ENCODE measurements at regions not wholly inside any gene's neighbourhood (a gene's known extent, or its start where the extent isn't known, plus 50 kb on each side); places are given as distances from the start of the nearest gene placed in this dataset.

DNA sequence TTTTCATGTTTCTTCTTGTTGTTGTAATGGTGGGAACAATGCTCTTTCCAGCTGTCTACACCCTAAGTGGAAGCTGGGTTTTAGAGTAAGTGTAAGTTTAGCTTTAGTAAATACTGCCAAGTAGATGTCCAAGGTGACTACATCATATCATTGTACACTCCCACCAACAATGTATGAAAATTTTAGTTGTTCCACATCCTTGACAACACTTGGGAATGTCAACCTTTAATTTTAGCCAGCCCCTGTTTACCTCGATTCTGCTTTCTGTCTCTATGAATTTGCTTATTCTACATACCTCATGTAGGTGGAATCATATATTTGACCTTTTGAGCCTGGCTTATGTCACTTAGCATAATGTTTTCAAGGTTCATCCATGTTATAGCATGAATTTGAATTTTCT, 93.0 kb downstream of the MTPAP start:
- DNase-seq (ENCODE audit: insufficient read length, low spot score) (no peak), FAIRE-seq (no peak)
- TF ChIP-seq POLR2A (IDR thresholded peaks at IDR 0.05; ENCODE audit: low read depth, low read length), result no peak

DNA sequence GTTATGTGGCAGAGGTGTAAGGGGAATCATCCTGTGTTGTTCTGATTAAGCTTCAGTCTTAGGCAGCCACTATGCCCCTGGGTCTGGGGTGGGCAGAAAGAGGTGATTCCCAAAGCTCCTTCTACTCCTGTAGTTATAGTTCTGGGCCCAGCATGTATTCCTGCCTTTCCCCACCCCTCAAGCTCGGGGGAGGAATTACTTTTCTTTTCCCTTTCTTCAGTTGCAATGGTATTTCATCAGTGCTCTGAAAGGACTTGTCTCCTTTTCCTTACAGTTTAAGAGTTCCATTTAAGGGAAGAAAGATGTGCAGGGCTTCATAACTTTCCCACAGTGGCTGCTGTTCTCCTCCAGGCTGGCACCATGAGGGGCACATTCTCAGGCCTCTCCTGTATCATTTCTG, 94.2 kb downstream of the MTPAP start:
- no peak for TF ChIP-seq POLR2A (IDR thresholded peaks at IDR 0.05; ENCODE audit: low read depth, low read length)
- FAIRE-seq (no peak), DNase-seq (ENCODE audit: insufficient read length, low spot score) (no peak)

DNA sequence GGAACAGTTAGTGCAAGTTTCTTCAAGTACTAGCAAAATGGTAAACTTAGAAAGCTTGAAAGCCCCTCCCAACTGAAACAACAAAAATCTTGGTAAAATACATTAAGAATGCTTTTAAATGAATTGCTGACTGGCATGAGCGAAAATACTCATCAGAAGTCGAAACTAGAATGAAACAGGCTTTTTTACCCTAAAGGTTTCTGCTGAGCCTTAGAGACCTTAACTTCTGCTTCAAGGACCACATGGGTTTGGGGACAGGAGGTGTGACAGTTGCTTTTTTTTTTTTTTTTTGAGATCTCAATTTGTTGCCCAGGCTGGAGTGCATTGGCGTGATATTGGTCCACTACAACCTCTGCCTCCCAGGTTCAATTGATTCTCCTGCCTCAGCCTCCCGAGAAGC, 100.3 kb downstream of the MTPAP start:
- FAIRE-seq, result no peak
- no peak for DNase-seq (ENCODE audit: insufficient read length, low spot score)
- TF ChIP-seq POLR2A (IDR thresholded peaks at IDR 0.05; ENCODE audit: low read depth, low read length), result no peak

DNA sequence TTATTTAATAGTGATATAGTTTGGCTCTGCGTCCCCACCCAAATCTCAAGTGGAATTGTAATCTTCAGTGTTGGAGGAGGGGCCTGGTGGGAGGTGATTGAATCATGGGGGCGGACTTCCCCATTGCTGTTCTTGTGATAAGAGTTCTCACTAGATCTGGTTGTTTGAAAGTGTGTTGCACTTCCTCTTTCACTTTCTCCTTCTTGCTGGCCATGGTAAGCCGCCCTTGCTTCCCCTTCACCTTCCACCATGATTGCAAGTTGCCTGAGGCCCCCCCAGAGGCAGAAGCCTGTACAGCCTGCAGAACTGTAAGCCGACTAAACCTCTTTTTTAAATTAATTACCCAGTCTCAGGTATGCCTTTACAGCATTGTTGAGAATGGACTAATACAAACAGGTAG, 101.4 kb downstream of the MTPAP start:
- FAIRE-seq, result no peak
- TF ChIP-seq POLR2A (IDR thresholded peaks at IDR 0.05; ENCODE audit: low read depth, low read length), result no peak
- DNase-seq (ENCODE audit: insufficient read length, low spot score), result no peak

DNA sequence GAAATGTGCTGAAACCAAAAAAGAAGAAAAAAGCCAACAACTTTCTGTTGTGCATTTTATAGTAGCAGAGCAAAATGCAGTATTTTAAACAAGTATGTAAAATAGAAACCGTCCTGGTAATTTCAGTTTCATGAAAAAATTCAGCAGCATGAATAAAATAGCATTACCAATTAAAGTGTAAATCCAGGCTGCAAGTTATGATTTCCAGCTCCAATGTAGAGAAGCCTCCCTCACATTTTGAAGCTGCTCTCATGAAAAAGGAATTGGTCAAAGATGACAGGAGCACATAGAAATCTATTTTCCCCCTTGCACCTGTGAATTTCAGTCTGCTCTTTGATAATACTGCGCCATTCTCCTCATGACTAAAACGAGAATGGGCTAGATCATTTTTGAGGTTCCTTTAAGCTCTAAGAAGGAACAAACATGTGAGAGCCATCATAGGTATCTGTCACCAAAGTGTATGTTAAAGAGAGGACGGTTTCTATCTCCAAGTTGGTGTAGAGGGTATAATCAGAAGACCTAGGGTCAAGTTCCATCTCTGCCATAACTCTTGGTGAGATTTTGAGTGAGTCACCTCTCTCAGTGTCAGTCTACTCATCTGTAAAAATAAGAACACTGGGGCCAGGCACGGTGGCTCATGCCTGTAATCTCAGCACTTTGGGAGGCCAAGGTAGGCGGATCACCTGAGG, 107.5 kb downstream of the MTPAP start:
- no peak for DNase-seq (ENCODE audit: insufficient read length, low spot score)
- FAIRE-seq, result peak; percentile 43
- no peak for TF ChIP-seq POLR2A (IDR thresholded peaks at IDR 0.05; ENCODE audit: low read depth, low read length)

DNA sequence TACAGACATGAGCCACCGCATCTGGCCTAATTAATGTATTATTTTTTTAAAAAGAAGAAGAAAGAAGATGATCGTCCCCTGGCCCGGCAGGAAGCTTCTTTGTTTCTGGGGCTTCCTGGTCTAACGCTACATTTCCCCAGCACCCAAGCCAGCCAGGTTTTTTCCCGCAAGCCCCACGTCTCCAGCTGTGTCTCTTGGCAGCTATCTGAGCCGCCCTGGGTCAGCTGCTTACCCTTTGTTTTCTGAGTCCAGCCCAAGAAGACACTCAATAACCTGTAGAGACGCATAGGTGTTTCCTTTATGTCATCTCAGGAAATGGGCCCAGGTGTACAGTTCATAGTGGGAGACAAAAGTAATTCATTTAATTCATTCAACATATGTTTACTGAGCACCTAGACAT, 110.2 kb downstream of the MTPAP start:
- TF ChIP-seq POLR2A (IDR thresholded peaks at IDR 0.05; ENCODE audit: low read depth, low read length), result no peak
- FAIRE-seq (no peak), DNase-seq (ENCODE audit: insufficient read length, low spot score) (no peak)

DNA sequence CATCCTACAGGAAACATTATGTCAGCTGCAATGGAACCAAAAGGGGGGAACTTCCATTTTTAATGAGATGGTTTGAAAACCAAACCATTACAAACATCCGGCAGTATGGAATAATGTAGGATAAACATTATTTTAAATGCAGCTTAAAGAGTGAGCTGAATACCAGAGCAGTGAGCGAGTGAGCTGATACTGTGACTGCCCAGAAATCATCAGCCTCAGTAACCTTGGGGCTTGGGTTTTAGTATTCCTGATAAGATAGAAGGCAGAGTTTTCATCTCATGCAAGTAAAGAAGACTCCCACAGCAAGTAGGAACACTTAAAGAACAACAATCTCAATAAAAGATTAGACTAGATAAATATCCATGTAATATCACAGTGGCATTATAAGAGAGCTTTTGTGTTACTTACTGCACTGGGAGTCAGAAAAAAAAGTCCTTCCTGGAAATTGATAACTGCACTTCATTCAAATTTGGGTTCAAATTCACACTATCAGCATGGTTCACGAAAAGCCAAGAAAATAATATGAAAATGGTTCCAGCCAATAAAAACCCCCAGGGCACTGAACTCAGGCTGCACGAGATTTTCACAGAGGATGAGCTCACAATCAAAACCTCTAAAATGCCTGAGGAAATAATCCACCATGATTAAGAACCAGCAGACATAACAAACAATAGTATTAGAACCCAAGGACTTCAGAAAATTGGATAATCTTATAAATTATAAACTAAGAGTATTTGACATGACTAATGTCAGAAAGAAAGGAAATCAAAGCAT, 115.7 kb downstream of the MTPAP start:
- TF ChIP-seq POLR2A (IDR thresholded peaks at IDR 0.05; ENCODE audit: low read depth, low read length), result no peak
- DNase-seq (ENCODE audit: insufficient read length, low spot score) (no peak), FAIRE-seq (no peak)

DNA sequence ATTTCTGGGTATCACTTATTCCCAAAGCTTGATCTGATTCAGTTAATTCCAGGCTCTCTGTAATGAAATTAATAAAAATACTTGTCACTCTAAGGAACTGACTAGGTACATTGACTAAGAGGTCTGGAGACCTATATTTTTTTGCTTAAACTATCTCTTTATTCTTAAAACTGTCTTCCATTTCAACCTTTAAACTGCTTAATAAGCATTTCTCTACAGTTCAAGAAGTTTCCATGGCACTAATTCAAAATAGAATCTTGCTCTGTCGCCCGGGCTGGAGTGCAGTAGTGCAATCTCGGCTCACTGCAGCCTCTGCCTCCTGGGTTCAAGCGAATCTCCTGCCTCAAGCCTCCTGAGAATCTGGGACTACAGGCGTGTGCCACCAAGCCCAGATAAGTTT, 117.4 kb downstream of the MTPAP start:
- FAIRE-seq, result no peak
- TF ChIP-seq POLR2A (IDR thresholded peaks at IDR 0.05; ENCODE audit: low read depth, low read length), result no peak

DNA sequence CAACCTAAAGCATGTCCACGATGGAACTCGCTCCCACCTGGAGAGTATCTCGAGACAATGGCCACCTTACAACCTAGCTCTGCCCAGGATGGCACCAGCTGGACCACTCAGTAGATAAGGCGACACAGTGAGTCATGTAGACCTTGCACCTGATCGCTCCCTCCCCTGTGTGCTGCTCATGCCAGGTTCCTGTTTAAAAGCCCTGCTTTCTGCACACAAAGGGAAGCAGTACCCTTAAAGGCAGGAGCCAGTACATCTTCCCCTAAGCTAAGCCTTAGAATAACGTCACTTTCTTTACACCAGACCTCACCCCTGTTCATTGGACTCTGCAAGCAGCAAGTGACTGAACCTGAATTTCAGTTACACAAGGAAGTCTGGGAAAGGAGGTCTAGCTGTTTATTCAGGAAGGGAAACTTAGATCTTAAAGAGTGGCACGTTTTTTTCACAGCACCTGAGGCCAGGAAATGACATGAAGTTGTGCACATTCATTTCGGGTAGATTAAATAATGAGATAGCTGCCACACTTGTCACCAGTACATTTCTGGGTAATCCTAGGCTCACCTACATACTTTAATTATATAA, 117.9 kb downstream of the MTPAP start:
- DNase-seq (ENCODE audit: insufficient read length, low spot score) (no peak), FAIRE-seq (no peak)
- TF ChIP-seq POLR2A (IDR thresholded peaks at IDR 0.05; ENCODE audit: low read depth, low read length), result no peak

More for the DNA sequence above, 117.4 kb downstream of the MTPAP start:
- no peak for DNase-seq (ENCODE audit: insufficient read length, low spot score)

DNA sequence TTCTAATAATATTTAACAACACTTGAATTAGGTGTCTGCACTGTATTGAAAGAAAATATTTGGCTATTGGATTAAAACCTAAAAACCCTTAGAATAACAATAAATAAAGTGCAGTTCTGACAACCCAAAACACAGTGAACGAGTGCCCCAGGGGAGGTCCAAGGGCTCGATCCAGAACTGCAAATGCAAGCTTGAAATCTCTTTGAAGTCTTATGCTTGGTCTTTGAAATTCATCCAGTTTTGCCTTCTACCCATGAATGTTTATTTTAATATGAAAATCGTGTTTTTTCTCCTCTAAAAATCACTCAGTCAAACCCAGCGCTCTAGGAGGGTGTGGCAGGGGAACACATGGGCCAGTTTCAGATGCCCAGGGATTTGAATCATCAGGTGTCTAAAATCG, 119.5 kb downstream of the MTPAP start:
- FAIRE-seq, result no peak

DNA sequence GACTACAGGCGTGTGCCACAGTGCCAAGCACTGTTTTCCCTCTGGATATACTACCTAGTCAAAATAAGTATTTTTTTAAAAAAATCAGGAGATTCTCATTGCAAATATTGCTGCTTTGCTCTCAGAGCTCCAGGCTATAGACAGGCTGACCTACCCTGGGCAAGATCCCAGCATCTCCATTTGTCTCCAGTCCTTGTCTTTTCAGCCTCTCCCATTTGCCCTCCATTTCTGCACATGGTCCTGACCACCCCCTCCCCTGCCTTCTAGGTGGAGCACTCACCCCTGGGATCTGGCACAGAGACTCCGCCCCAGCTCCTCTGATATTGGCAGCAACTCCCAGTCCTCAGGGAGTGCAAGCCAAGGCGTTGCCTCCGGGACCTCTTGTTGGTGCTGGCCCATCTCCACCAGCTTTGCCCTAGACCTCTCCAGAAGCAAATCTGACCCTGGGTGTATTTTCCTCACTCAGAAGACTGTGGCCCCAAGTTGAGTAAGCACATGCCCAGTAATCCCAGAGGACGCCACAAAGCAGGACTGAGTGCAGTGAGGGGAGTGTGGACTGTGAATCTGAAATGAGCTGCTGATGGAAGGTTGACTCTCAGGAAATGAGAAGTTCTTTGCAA, 120.6 kb downstream of the MTPAP start:
- DNase-seq (ENCODE audit: insufficient read length, low spot score) (no peak), FAIRE-seq (no peak)
- TF ChIP-seq POLR2A (IDR thresholded peaks at IDR 0.05; ENCODE audit: low read depth, low read length), result no peak

More for the DNA sequence above, 119.5 kb downstream of the MTPAP start:
- no peak for DNase-seq (ENCODE audit: insufficient read length, low spot score)
- TF ChIP-seq POLR2A (IDR thresholded peaks at IDR 0.05; ENCODE audit: low read depth, low read length), result no peak

DNA sequence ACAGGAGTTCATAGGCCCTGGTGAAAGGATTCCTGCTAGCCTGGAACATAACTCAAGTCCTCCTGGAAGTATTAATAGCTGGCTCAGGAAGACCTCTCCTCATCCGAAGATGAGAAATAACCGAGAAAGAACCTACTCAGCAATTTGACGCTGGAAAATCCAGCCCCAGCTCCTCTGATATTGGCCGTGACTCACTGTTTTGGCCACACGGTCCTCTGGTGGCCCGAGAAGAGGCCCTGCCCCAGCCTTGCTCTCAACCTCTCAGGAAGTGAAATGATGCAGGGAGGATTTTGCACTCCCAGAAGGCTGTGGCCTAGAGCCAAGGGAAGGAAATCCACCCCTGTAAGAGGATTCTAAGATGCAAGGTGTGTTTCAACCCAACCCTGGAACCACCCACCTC, 121.6 kb downstream of the MTPAP start:
- TF ChIP-seq POLR2A (IDR thresholded peaks at IDR 0.05; ENCODE audit: low read depth, low read length), result no peak
- FAIRE-seq (no peak), DNase-seq (ENCODE audit: insufficient read length, low spot score) (no peak)

DNA sequence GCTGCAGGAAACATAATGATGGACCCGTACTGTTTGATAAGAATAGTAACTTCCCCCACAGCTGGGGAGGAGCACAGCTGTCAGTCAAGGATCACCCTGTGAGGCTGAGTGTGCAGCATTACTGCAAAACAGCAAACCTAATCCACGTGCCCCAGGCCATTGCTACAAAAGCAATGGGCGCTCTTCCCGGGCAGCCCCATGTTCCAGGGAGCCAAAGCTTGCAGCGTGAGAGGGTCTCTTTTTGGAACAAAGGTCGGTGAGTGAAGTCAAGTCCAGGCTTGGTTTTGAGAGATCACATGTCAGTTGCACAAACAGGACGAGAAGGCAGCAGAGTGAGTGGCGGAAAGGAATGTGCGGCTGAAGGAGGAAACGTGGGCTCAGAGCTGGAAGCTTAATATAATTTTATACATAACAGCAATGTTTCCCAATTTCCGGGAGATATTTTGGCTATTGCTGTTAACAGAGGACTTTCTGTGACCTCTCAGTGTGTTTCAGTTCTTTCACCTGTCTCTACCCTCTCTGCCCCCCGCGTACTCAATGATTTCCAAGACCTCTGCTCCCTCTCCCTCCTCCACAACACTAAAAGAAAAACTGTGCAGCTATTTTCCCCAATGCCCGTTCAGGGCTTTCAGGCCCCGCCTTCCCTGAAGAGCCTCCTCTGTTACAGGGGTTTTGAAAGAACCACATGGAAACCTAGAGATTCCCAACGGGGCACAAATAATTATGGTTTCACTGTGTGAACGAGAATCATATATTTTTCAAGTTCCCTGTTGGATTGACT, 128.9 kb downstream of the MTPAP start:
- DNase-seq (ENCODE audit: insufficient read length, low spot score) (no peak), FAIRE-seq (no peak)
- TF ChIP-seq POLR2A (IDR thresholded peaks at IDR 0.05; ENCODE audit: low read depth, low read length), result no peak

DNA sequence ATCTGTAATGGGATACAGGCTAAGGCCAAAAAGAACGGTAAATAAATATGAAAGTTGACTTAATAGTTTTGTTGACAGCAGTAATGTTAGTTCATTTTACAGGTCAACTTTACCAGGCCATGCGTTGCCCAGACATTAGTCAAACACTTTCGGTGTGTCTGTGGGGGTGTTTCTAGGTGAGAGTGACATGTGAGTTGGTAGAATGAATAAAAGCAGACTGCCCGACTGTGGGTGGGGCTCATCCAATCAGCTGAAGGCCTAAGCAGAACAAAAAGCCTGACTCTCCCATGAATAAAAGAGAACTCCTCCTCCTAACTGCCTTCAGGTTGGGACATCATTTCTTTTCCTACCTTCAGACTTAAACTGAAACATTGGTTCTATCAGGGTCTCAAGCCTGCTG, 132.3 kb downstream of the MTPAP start:
- TF ChIP-seq POLR2A (IDR thresholded peaks at IDR 0.05; ENCODE audit: low read depth, low read length), result no peak
- FAIRE-seq, result no peak
- DNase-seq (ENCODE audit: insufficient read length, low spot score), result no peak

Data from H54 (cell line).